ENCODE measurements at regions not wholly inside any gene's neighbourhood (a gene's known extent, or its start where the extent isn't known, plus 50 kb on each side); places are given as distances from the start of the nearest gene placed in this dataset.

DNA sequence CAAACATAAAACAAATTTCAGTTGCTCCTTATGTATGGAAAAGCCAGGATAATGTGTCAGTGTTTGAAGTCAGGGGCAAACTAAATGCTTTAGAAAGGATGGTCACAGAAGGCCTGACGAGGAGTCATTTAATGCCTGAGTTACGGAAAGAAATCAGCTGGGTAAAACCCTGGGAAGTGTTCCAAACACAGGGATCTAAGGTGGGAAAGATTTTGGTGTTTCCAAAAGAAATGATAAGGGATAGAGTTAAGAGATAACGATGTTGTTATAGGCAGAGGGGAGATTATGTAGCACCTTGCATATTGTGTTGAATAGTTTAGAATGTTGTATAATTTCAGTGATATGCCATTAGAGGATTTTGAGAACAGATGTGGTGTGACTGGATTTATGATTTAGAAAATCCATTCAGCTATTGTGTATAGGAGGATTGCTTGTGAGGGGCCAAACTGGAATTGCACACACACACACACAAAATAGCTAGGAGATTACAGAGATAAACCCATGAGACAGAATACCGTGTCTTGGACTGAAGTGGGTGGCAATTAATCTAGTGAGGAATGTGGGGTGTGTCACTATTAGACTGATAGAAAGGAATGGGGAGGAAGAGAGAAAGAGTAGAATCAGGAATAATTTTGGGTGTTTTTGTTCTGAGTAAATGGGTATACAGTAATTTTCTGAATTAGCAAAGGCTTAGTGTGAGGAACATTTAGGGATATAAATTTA lies 274.2 kb upstream of the DAB2 start:
- TF ChIP-seq EP300 (IDR thresholded peaks at IDR 0.05; ENCODE audit: low read depth) (no peak), POLR2AphosphoS5 (IDR thresholded peaks at IDR 0.05) (no peak), CTCF (IDR thresholded peaks at IDR 0.05) (no peak), POLR2A (IDR thresholded peaks at IDR 0.05) (no peak)
- no peak overlapping the region for H3K4me3 ChIP-seq
- WGBS, 2 donors (ENCODE audit: low coverage in 1 of 2): 80 to 82% methylated on average over 4 of the region's 4 CpGs
- intact Hi-C loops (cut with DNase I; ENCODE audit: low total_unique reads) (no loop called here), in situ Hi-C loops (cut with MboI; ENCODE audit: low pct_ligation_motif_present in 1 of 4, low pct_unique_long_range_greater_than_20kb in 1 of 4, low sequenced_read_pairs in 3 of 4) (no loop called here)
- H3K36me3 ChIP-seq: no peaks in the 10 kb centered on the region
- peaks cover 0 to 7% (median 3%) of the 10 kb centered on the region in 4 donors for H3K4me1 ChIP-seq
- DNase-seq: no peak
- no peaks in the 10 kb centered on the region for H3K27me3 ChIP-seq
- H3K9me3 ChIP-seq: no peaks in the 10 kb centered on the region
- H3K27ac ChIP-seq: no peak overlapping the region

- intact Hi-C loops (cut with DNase I; ENCODE audit: low total_unique reads): no loop called here
- Histone ChIP-seq H3K36me3 (no peaks in the 10 kb centered on the region), H3K9me3 (no peaks in the 10 kb centered on the region), H3K4me3 (no peak overlapping the region), H3K4me1 (peaks cover 0 to 7% (median 3%) of the 10 kb centered on the region in 4 donors), H3K27ac (no peak overlapping the region), H3K27me3 (no peaks in the 10 kb centered on the region)
- DNase-seq: no peak
- in situ Hi-C loops (cut with MboI; ENCODE audit: low pct_ligation_motif_present in 1 of 4, low pct_unique_long_range_greater_than_20kb in 1 of 4, low sequenced_read_pairs in 3 of 4): no loop called here
- TF ChIP-seq POLR2AphosphoS5 (IDR thresholded peaks at IDR 0.05) (no peak), CTCF (IDR thresholded peaks at IDR 0.05) (no peak), POLR2A (IDR thresholded peaks at IDR 0.05) (no peak), EP300 (IDR thresholded peaks at IDR 0.05; ENCODE audit: low read depth) (no peak)
Measured at GRCh38 chr5:39697881-39698280, 273.1 kb upstream of the DAB2 start.

- H3K9me3 ChIP-seq: no peaks in the 10 kb centered on the region
- H3K27me3 ChIP-seq: no peaks in the 10 kb centered on the region
- WGBS, 2 donors (ENCODE audit: low coverage in 1 of 2): 18 to 34% methylated on average over 1 of the region's 1 CpG
- intact Hi-C loops (cut with DNase I; ENCODE audit: low total_unique reads) (no loop called here), in situ Hi-C loops (cut with MboI; ENCODE audit: low pct_ligation_motif_present in 1 of 4, low pct_unique_long_range_greater_than_20kb in 1 of 4, low sequenced_read_pairs in 3 of 4) (no loop called here)
- no peak for TF ChIP-seq EP300 (IDR thresholded peaks at IDR 0.05; ENCODE audit: low read depth)
- DNase-seq: no peak
- no peak overlapping the region for H3K4me3 ChIP-seq
- no peak overlapping the region for H3K27ac ChIP-seq
- peaks cover 0 to 7% (median 3%) of the 10 kb centered on the region in 4 donors for H3K4me1 ChIP-seq
- no peaks in the 10 kb centered on the region for H3K36me3 ChIP-seq
Measured at GRCh38 chr5:39696672-39697398, 272.1 kb upstream of the DAB2 start.

DNA sequence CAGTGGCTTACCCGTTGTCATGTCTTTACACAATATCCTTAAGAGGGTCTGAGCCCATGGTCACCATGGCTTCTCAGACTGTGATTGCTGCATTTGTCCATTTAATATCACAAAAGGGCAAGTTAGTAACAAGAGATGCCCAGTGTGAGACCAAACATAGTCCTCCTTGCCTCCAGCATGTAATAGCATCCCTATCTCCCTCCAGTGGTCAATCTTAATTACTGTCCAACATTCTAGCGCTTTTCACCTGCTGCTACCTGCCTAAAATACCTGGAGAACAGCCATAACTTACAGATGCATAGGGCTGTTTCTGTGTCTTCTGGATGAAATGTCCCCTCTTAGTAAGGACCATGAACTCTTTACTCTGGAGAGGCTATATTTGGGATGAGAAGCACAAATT lies 267.2 kb upstream of the DAB2 start:
- Histone ChIP-seq H3K4me3 (no peak overlapping the region), H3K36me3 (no peaks in the 10 kb centered on the region), H3K27ac (no peak overlapping the region), H3K27me3 (no peaks in the 10 kb centered on the region), H3K4me1 (peaks cover 0 to 13% (median 3%) of the 10 kb centered on the region in 4 donors), H3K9me3 (peaks cover 0 to 6% of the 10 kb centered on the region in 2 donors)
- in situ Hi-C loops (cut with MboI; ENCODE audit: low pct_ligation_motif_present in 1 of 4, low pct_unique_long_range_greater_than_20kb in 1 of 4, low sequenced_read_pairs in 3 of 4) (no loop called here), intact Hi-C loops (cut with DNase I; ENCODE audit: low total_unique reads) (no loop called here)
- WGBS, 2 donors (ENCODE audit: low coverage in 1 of 2): 50 to 69% methylated on average over 2 of the region's 2 CpGs
- TF ChIP-seq CTCF (IDR thresholded peaks at IDR 0.05): peak in 4 of 5 experiments; percentile 24 to 42 (median 30)
- TF ChIP-seq POLR2A (IDR thresholded peaks at IDR 0.05): no peak
- no peak for DNase-seq

Data from transverse colon (tissue), 4 donors.